H9 (cell line): ENCODE measurements at regions not wholly inside any gene's neighbourhood (a gene's known extent, or its start where the extent isn't known, plus 50 kb on each side); places are given as distances from the start of the nearest gene placed in this dataset.
A peak's percentile ranks its signal among the peaks of the same experiment; 100 is the strongest.

Experiments used
- DNase-seq: peaks from one replicate; pipeline ENCODE4 v3.0.0-alpha.2; 2017
- H2AFZ ChIP-seq: one replicate; pipeline ENCODE4 v1.6.1; 2013; ENCODE audit warnings: mild to moderate bottlenecking, low read length, control low read depth, moderate library complexity
- H2AK5ac ChIP-seq: 2 replicates; pipeline ENCODE4 v1.6.1; 2013; ENCODE audit warnings: low read length, control low read depth, mixed read lengths; ENCODE audit not compliant: insufficient read length
- H2BK120ac ChIP-seq: one replicate; pipeline ENCODE4 v1.6.1; 2013; ENCODE audit warnings: low read depth, mild to moderate bottlenecking, low read length, control low read depth, inconsistent platforms; ENCODE audit not compliant: poor library complexity, severe bottlenecking
- H2BK12ac ChIP-seq: 2 replicates; pipeline ENCODE4 v1.6.1; 2013; ENCODE audit warnings: low read length, control low read depth, mixed read lengths, low read depth; ENCODE audit not compliant: insufficient read length
- H2BK15ac ChIP-seq: 2 replicates; pipeline ENCODE4 v1.6.1; 2013; ENCODE audit warnings: low read depth, low read length, control low read depth
- H2BK20ac ChIP-seq: one replicate; pipeline ENCODE4 v1.6.1; 2013; ENCODE audit warnings: low read depth, mild to moderate bottlenecking, low read length, control low read depth, inconsistent platforms; ENCODE audit not compliant: poor library complexity, severe bottlenecking
- H2BK5ac ChIP-seq: 2 replicates; pipeline ENCODE4 v1.6.1; 2013; ENCODE audit warnings: low read length, control low read depth, mixed read lengths; ENCODE audit not compliant: insufficient read length
- H3K14ac ChIP-seq: 2 replicates; pipeline ENCODE4 v1.6.1; 2013; ENCODE audit warnings: low read length, control low read depth; ENCODE audit not compliant: insufficient read depth
- H3K18ac ChIP-seq: 2 replicates; pipeline ENCODE4 v1.6.1; 2013; ENCODE audit warnings: low read depth, mild to moderate bottlenecking, mixed read lengths, low read length, control low read depth; ENCODE audit not compliant: insufficient read length
- H3K23ac ChIP-seq: 2 replicates; pipeline ENCODE4 v1.6.1; 2013; ENCODE audit warnings: low read length, control low read depth, mixed read lengths, low read depth; ENCODE audit not compliant: insufficient read length
- H3K23me2 ChIP-seq: 2 replicates; pipeline ENCODE4 v1.6.1; 2013; ENCODE audit warnings: low read depth, mild to moderate bottlenecking, mixed read lengths, low read length, control low read depth; ENCODE audit not compliant: insufficient read length, poor library complexity, severe bottlenecking
- H3K27ac ChIP-seq: 2 replicates; pipeline ENCODE4 v1.5.1; 2013; ENCODE audit warnings: low read length, control low read depth, mixed read lengths, low read depth; ENCODE audit not compliant: insufficient read length
- H3K27me3 ChIP-seq: 2 replicates; pipeline ENCODE4 v1.6.1; 2013; ENCODE audit warnings: low read length, control low read depth, inconsistent platforms; ENCODE audit not compliant: insufficient read depth
- H3K4ac ChIP-seq: 2 replicates; pipeline ENCODE4 v1.6.1; 2013; ENCODE audit warnings: low read depth, mild to moderate bottlenecking, control low read depth, inconsistent platforms, low read length, moderate library complexity
- H3K4me1 ChIP-seq: 2 replicates; pipeline ENCODE4 v1.6.1; 2013; ENCODE audit warnings: low read length, control low read depth, inconsistent platforms; ENCODE audit not compliant: insufficient read depth
- H3K4me2 ChIP-seq: 2 replicates; pipeline ENCODE4 v1.6.1; 2013; ENCODE audit warnings: low read length, control low read depth, mixed read lengths; ENCODE audit not compliant: insufficient read length, insufficient read depth
- H3K56ac ChIP-seq: 2 replicates; pipeline ENCODE4 v1.6.1; 2013; ENCODE audit warnings: low read depth, mild to moderate bottlenecking, mixed read lengths, low read length, control low read depth; ENCODE audit not compliant: insufficient read length
- H3K79me1 ChIP-seq: 2 replicates; pipeline ENCODE4 v1.6.1; 2013; ENCODE audit warnings: low read depth, mild to moderate bottlenecking, moderate library complexity, low read length, control low read depth, inconsistent platforms; ENCODE audit not compliant: insufficient read depth, poor library complexity, severe bottlenecking
- H3K79me2 ChIP-seq: 2 replicates; pipeline ENCODE4 v1.6.1; 2013; ENCODE audit warnings: low read length, control low read depth, inconsistent platforms; ENCODE audit not compliant: insufficient read depth
- H3K9ac ChIP-seq: 2 replicates; pipeline ENCODE4 v1.6.1; 2013; ENCODE audit warnings: low read length, control low read depth, mixed read lengths; ENCODE audit not compliant: insufficient read length; ENCODE audit errors: extremely low read depth
- H3K9me3 ChIP-seq: one replicate; pipeline ENCODE4 v1.6.1; 2013; ENCODE audit warnings: low read depth, low read length, inconsistent platforms; ENCODE audit not compliant: control insufficient read depth
- H3T11ph ChIP-seq: one replicate; pipeline ENCODE4 v1.6.1; 2013; ENCODE audit warnings: mild to moderate bottlenecking, low read length, control low read depth, inconsistent platforms
- H4K20me1 ChIP-seq: one replicate; pipeline ENCODE4 v1.6.1; 2013; ENCODE audit not compliant: control insufficient read depth, insufficient read length, insufficient read depth
- H4K5ac ChIP-seq: 2 replicates; pipeline ENCODE4 v1.6.1; 2013; ENCODE audit warnings: low read depth, mild to moderate bottlenecking, mixed read lengths, low read length, control low read depth; ENCODE audit not compliant: insufficient read length
- H4K8ac ChIP-seq: replicated peaks from 2 replicates; pipeline ENCODE4 v1.6.1; 2013; ENCODE audit warnings: low read length, control low read depth, mixed read lengths, low read depth; ENCODE audit not compliant: insufficient read length
- H4K91ac ChIP-seq: 2 replicates; pipeline ENCODE4 v1.6.1; 2013; ENCODE audit warnings: low read depth, mild to moderate bottlenecking, moderate library complexity, mixed read lengths, low read length, control low read depth; ENCODE audit not compliant: insufficient read length
- H3K27ac Mint-ChIP-seq, 3 experiments: 2 replicates in 2 of 3; 3 replicates in 1 of 3; pipeline ENCODE4 v1.8.0; 2020 to 2021; ENCODE audit warnings: mixed read lengths in 3 of 3, mild to moderate bottlenecking in 1 of 3, moderate library complexity in 1 of 3
- H3K27me3 Mint-ChIP-seq: 2 replicates; pipeline ENCODE4 v1.8.0; 2021; ENCODE audit warnings: low read depth, mild to moderate bottlenecking, moderate library complexity, mixed read lengths
- H3K36me3 Mint-ChIP-seq, 3 experiments: 2 replicates in 2 of 3; 3 replicates in 1 of 3; pipeline ENCODE4 v1.8.0; 2020 to 2021; ENCODE audit warnings: low read depth in 3 of 3, mixed read lengths in 3 of 3; ENCODE audit not compliant: insufficient read depth in 1 of 3
- H3K4me1 Mint-ChIP-seq, 2 experiments: 2 replicates each; pipeline ENCODE4 v1.8.0; 2020; ENCODE audit warnings: mixed read lengths in 2 of 2
- H3K4me3 Mint-ChIP-seq, 2 experiments: 2 replicates in 1 of 2; 3 replicates in 1 of 2; pipeline ENCODE4 v1.8.0; 2020 to 2021; ENCODE audit warnings: mild to moderate bottlenecking in 2 of 2, mixed read lengths in 2 of 2, moderate library complexity in 1 of 2
- H3K9me3 Mint-ChIP-seq, 2 experiments: 2 replicates in 1 of 2; 3 replicates in 1 of 2; pipeline ENCODE4 v1.8.0; 2020; ENCODE audit warnings: mild to moderate bottlenecking in 2 of 2, mixed read lengths in 2 of 2, moderate library complexity in 1 of 2
- CTCF ChIP-seq: fragments of 200-600 bp; sonication (generic); conservative IDR thresholded peaks from 3 replicates; pipeline ENCODE4 v1.8.0; 2021; ENCODE audit warnings: antibody characterized with exemption, mild to moderate bottlenecking
- WGBS: extraction: QIAGEN DNeasy Blood & Tissue Kit; methylation state at CpG from one replicate; pipeline ENCODE4 v1.1.7; 2013; ENCODE audit warnings: missing lambda C conversion rate, low lambda C conversion rate, mixed read lengths; ENCODE audit not compliant: insufficient read length; ENCODE audit errors: extremely low coverage; 5-methylcytosine and 5-hydroxymethylcytosine counted together

DNA sequence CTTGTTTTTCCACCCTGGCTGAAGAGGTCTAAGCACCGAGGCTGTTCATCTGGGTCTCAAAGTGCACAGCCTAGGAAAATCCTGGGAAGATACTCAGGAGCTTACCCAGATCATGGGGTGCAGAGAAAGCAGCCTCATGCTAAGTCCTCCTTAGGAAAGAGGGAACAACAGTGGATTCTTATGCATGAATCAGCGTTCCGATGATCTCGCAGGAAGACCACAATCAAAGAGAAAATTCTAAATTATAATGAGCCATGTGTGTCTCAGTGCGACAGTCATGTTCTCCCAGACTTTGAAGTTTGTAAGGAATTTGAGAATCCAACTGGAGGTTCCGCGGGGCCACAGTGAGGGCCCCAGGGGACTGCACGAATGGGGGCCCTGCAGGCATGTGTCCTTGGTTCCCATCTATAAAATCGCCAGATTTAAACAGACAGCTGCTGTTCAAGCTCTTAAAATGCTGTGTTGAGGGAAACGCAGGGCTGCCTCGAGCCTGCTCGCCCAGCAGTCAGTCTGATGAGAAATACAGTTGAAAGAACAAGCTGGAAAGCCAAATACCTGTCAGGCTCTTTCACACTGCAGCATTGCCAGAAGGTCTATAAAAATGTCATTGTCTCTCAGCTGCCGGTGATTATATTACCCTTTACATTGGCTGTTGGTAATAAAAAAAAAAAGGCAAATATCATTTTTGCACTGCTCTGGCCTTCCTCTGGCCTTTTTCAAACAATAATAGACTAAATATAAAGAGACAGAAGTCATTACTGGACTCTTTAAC is 152.1 kb downstream of the PMP22 start:
- Histone ChIP-seq H3K56ac (no peak overlapping the region), H3K4me1 (no peaks in the 10 kb centered on the region), H2AFZ (no peak overlapping the region), H3K23me2 (no peaks in the 10 kb centered on the region), H3K18ac (no peak overlapping the region), H2BK15ac (no peak overlapping the region), H2BK12ac (no peak overlapping the region), H3K14ac (no peak overlapping the region), H3T11ph (no peak overlapping the region), H3K4ac (no peak overlapping the region), H3K9ac (no peak overlapping the region), H3K4me2 (no peak overlapping the region), H2BK120ac (no peak overlapping the region), H3K27me3 (no peaks in the 10 kb centered on the region), H3K9me3 (peaks cover 15% of the 10 kb centered on the region), H3K23ac (no peak overlapping the region), H3K27ac (no peak overlapping the region), H3K79me1 (no peaks in the 10 kb centered on the region), H4K8ac (no peak overlapping the region), H4K91ac (no peak overlapping the region), H4K20me1 (no peaks in the 10 kb centered on the region), H2AK5ac (no peak overlapping the region), H2BK20ac (no peak overlapping the region), H3K79me2 (no peaks in the 10 kb centered on the region), H2BK5ac (no peak overlapping the region), H4K5ac (no peak overlapping the region)
- H3K27ac Mint-ChIP-seq, result peak overlapping the region in 1 of 3 experiments; percentile 4; a peak in 2 of 7 replicates
- H3K9me3 Mint-ChIP-seq, result peaks cover 18 to 19% of the 10 kb centered on the region in 2 experiments
- peaks cover 24 to 30% of the 10 kb centered on the region in 2 experiments for H3K4me1 Mint-ChIP-seq
- H3K36me3 Mint-ChIP-seq, result peaks cover 8 to 24% (median 15%) of the 10 kb centered on the region in 3 experiments
- no CpG with 5 or more reads among the region's 13 CpGs for WGBS
- peaks cover 3% of the 10 kb centered on the region; the same call in 1 of the 2 replicates for H3K27me3 Mint-ChIP-seq
- H3K4me3 Mint-ChIP-seq, result no peak overlapping the region
- DNase-seq, result no peak
- TF ChIP-seq CTCF, result no peak
